HEK293 (cell line): ENCODE measurements at regions not wholly inside any gene's neighbourhood (a gene's known extent, or its start where the extent isn't known, plus 50 kb on each side); places are given as distances from the start of the nearest gene placed in this dataset.

ENCODE experiments used
- EGR2 ChIP-seq: fragments of 450-650 bp; formaldehyde crosslinking; IDR thresholded peaks from 2 replicates; pipeline ENCODE4 v1.5.1; 2016; ENCODE audit warnings: low read depth, missing biosample characterization, missing genetic modification characterization
- KLF10 ChIP-seq: fragments of 450-650 bp; IDR thresholded peaks from 2 replicates; pipeline ENCODE4 v1.5.1; 2018; ENCODE audit warnings: missing biosample characterization, mild to moderate bottlenecking, missing genetic modification characterization
- TCF7L2 ChIP-seq: IDR thresholded peaks from 2 replicates; pipeline ENCODE4 v1.6.1; 2011; ENCODE audit warnings: low read depth, mild to moderate bottlenecking, inconsistent platforms, low read length, moderate library complexity, borderline replicate concordance
- YY1 ChIP-seq: fragments of 450-650 bp; formaldehyde crosslinking; IDR thresholded peaks from 2 replicates; pipeline ENCODE4 v1.5.1; 2018; ENCODE audit warnings: missing biosample characterization, missing genetic modification characterization
- ZEB2 ChIP-seq: fragments of 450-650 bp; formaldehyde crosslinking; IDR thresholded peaks from 2 replicates; pipeline ENCODE4 v1.5.1; 2016; ENCODE audit warnings: missing biosample characterization, missing genetic modification characterization
- ZNF132 ChIP-seq: fragments of 450-650 bp; formaldehyde crosslinking; IDR thresholded peaks from 2 replicates; pipeline ENCODE4 v1.5.1; 2017; ENCODE audit warnings: missing biosample characterization, missing genetic modification characterization, borderline replicate concordance
- ZNF140 ChIP-seq: fragments of 450-650 bp; formaldehyde crosslinking; IDR thresholded peaks from 2 replicates; pipeline ENCODE4 v1.5.1; 2016; ENCODE audit warnings: missing biosample characterization, missing genetic modification characterization
- ZNF184 ChIP-seq: fragments of 450-650 bp; IDR thresholded peaks from 2 replicates; pipeline ENCODE4 v1.5.1; 2018; ENCODE audit warnings: missing biosample characterization, mild to moderate bottlenecking, missing genetic modification characterization
- ZNF600 ChIP-seq: fragments of 450-650 bp; formaldehyde crosslinking; IDR thresholded peaks from 2 replicates; pipeline ENCODE4 v1.5.1; 2016; ENCODE audit warnings: missing biosample characterization, missing genetic modification characterization
- ZNF621 ChIP-seq: fragments of 450-650 bp; formaldehyde crosslinking; IDR thresholded peaks from 2 replicates; pipeline ENCODE4 v1.5.1; 2017; ENCODE audit warnings: missing biosample characterization, missing genetic modification characterization
- TF ChIP-seq, protein P1 (sequence below): fragments of 450-650 bp; formaldehyde crosslinking; IDR thresholded peaks from 2 replicates; pipeline ENCODE4 v1.5.1; 2016; ENCODE audit warnings: missing biosample characterization, missing genetic modification characterization

DNA sequence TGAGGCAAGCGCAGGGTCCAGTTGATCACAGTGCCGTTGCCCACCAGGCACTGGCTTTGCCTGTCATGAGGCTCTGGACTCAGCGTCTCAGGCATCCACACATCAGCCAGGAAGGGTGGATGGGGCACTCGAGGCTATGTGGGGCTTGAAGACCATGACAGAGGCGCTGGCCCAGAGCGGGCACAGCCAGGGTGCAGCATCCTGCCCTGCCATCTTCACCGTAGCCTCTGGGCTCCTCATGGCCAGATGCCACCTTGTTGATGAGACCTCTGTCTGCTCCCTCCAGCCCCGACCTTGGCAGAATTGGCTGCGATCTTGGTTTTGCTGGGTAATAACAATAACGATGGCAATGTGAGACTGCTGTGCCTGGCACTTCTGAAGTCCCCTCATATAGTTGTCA is 404.2 kb upstream of the IRX2 start:
- TF ChIP-seq ZNF600 (tag by site-specific recombination), result no peak
- TF ChIP-seq ZNF132, result no peak
- no peak for TF ChIP-seq YY1
- no peak for TF ChIP-seq ZNF184
- no peak for TF ChIP-seq ZNF621 (tag by site-specific recombination)
- TF ChIP-seq, protein P1, sequence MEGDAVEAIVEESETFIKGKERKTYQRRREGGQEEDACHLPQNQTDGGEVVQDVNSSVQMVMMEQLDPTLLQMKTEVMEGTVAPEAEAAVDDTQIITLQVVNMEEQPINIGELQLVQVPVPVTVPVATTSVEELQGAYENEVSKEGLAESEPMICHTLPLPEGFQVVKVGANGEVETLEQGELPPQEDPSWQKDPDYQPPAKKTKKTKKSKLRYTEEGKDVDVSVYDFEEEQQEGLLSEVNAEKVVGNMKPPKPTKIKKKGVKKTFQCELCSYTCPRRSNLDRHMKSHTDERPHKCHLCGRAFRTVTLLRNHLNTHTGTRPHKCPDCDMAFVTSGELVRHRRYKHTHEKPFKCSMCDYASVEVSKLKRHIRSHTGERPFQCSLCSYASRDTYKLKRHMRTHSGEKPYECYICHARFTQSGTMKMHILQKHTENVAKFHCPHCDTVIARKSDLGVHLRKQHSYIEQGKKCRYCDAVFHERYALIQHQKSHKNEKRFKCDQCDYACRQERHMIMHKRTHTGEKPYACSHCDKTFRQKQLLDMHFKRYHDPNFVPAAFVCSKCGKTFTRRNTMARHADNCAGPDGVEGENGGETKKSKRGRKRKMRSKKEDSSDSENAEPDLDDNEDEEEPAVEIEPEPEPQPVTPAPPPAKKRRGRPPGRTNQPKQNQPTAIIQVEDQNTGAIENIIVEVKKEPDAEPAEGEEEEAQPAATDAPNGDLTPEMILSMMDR (tag by site-specific recombination), result no peak
- no peak for TF ChIP-seq KLF10 (tag by site-specific recombination)
- TF ChIP-seq TCF7L2, result no peak
- TF ChIP-seq ZNF140 (tag by site-specific recombination), result no peak
- TF ChIP-seq EGR2 (tag by site-specific recombination), result no peak
- no peak for TF ChIP-seq ZEB2
